GM12892 (cell line): ENCODE measurements at regions not wholly inside any gene's neighbourhood (a gene's known extent, or its start where the extent isn't known, plus 50 kb on each side); places are given as distances from the start of the nearest gene placed in this dataset.

Experiments
- DNase-seq: peaks from one replicate; pipeline ENCODE4 v3.0.0; 2011; ENCODE audit not compliant: insufficient read length
- FAIRE-seq: peaks from 2 replicates; lab custom pipeline; 2011; peaks lifted over from hg19 to GRCh38; lab: Jason Lieb, UNC
- POLR2A ChIP-seq: IDR thresholded peaks from 2 replicates; pipeline ENCODE4 v1.6.1; 2011; ENCODE audit warnings: low read depth, low read length, control low read depth
- POLR2AphosphoS5 ChIP-seq: IDR thresholded peaks from 2 replicates; pipeline ENCODE4 v1.6.1; 2011; ENCODE audit warnings: low read depth, low read length, control low read depth
- TAF1 ChIP-seq: IDR thresholded peaks from 2 replicates; pipeline ENCODE4 v1.6.1; 2011; ENCODE audit warnings: low read depth, mild to moderate bottlenecking, control low read depth, low read length, borderline replicate concordance

DNA sequence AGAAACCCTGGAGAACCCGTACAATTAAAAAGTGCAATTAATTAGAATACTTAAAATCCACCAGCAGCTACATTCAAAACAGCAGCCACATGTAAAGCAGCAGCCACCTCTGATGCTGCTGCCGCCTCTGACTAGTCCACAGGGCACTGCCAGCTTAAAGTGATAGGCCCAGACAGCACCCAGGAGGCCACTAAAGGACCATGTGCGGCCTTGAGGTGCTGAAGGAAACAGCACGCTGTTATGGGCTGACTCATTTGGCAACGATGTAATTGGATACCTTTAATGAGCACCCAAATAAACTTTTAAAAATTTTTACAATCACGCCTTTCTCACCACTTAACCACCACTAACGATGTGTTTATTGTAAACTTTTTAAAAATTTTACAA is 209.3 kb upstream of the NCKAP5 start:
- FAIRE-seq: no peak
- no peak for DNase-seq
- no peak for TF ChIP-seq POLR2AphosphoS5
- no peak for TF ChIP-seq TAF1
- TF ChIP-seq POLR2A: no peak

GRCh38 chr2:133780099-133780996 is 212.1 kb upstream of the NCKAP5 start:
- FAIRE-seq: peak; percentile 70
- no peak for TF ChIP-seq TAF1
- TF ChIP-seq POLR2A: no peak
- no peak for TF ChIP-seq POLR2AphosphoS5
- DNase-seq: no peak

- TF ChIP-seq POLR2A (no peak), POLR2AphosphoS5 (no peak), TAF1 (no peak)
- DNase-seq: no peak
- FAIRE-seq: peak; percentile 9
These were observed 212.8 kb upstream of the NCKAP5 start for GRCh38 chr2:133780997-133781513.

DNA sequence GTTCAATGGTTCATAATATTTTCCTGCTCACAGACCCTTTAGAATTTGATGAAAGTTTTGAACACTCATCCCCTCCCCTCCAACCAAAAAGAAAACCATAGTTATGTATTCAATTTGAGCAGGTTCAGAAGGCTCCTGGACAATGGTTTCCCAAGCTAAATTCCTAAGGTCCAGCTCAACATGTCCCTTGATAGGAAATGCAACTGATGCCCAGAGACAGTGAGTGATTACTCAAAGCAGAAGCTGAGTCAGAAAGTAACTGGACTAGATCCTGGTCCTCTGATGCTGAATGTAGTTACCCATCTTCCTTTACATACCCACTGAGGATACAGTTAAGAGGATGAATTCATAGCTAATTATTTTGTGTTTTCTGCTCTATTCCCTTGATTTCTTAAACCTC is 218.9 kb upstream of the NCKAP5 start:
- TF ChIP-seq POLR2A (no peak), POLR2AphosphoS5 (no peak), TAF1 (no peak)
- DNase-seq (no peak), FAIRE-seq (no peak)

DNA sequence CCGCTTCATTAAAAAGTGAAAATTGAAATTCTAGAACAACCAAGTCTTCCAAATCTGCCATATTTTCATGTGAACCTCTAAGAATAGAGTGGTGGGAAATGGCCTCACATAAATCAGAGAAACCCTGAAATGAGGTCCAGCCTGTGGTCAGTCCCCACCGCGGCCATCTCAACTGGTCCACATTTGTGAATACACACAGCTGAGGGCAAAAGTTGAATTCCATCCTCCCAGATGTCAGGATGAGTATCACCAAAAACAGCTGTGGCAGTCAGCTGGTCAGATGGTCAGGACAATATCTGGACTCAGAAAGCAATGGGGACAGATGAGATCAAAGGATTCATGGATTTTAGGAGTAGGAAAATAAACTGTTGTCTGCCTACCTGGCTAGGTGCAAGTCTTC is 219.4 kb upstream of the NCKAP5 start:
- no peak for TF ChIP-seq POLR2A
- no peak for TF ChIP-seq POLR2AphosphoS5
- no peak for TF ChIP-seq TAF1
- DNase-seq: no peak
- no peak for FAIRE-seq

DNA sequence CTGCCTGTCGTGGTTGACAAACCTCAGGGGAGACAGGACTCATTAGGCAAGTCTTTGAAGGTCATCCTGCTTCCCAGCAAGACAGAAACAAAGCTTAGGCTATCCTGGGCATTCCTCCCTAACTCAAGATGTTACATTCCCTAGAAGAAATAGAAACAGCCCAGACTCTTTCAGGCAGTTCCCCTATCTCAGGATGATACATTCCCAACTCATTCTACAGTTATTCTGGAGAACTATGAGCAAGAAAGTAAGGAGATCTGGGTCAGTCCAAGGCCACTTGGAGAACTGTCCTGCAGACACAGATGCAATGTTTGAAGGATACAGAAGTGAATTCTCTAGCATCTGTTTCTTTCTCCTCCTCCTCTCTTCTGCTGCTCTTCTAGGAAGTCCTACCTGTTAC is 220.1 kb upstream of the NCKAP5 start:
- TF ChIP-seq POLR2A: no peak
- DNase-seq: no peak

GRCh38 chr2:133789743-133790142 is 221.5 kb upstream of the NCKAP5 start:
- DNase-seq (no peak), FAIRE-seq (no peak)
- TF ChIP-seq POLR2A: no peak
- TF ChIP-seq TAF1: no peak
- no peak for TF ChIP-seq POLR2AphosphoS5

More for the DNA sequence above, 220.1 kb upstream of the NCKAP5 start:
- FAIRE-seq: no peak

DNA sequence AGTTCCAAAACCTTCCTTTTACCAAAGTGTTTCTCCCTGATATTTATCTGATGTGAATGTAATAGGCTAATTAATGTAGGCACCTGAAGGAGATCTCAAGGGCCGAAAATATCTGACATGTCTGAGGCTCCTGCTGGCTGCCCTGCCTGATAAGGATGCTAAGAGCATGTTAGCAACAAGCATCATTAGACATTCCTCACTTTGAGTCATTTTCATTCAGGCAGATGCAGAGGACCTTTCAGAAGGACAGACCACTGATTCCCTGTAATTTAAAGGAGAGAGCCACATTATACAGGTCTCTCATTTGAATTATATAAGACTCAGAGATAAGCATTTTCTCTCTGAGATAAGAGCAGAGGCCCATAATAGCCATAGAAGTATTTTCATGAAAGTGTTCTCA is 222.4 kb upstream of the NCKAP5 start:
- DNase-seq (no peak), FAIRE-seq (no peak)
- TF ChIP-seq POLR2A: no peak
- TF ChIP-seq TAF1: no peak
- no peak for TF ChIP-seq POLR2AphosphoS5

GRCh38 chr2:133791191-133791590 is 222.9 kb upstream of the NCKAP5 start:
- FAIRE-seq (no peak), DNase-seq (no peak)
- no peak for TF ChIP-seq POLR2AphosphoS5
- no peak for TF ChIP-seq POLR2A
- no peak for TF ChIP-seq TAF1

- no peak for TF ChIP-seq POLR2AphosphoS5
- no peak for TF ChIP-seq POLR2A
- TF ChIP-seq TAF1: no peak
- no peak for FAIRE-seq
- no peak for DNase-seq
These were observed 224.0 kb upstream of the NCKAP5 start for GRCh38 chr2:133792223-133792622.

- DNase-seq (no peak), FAIRE-seq (no peak)
- TF ChIP-seq POLR2A (no peak), POLR2AphosphoS5 (no peak), TAF1 (no peak)
These were observed 225.9 kb upstream of the NCKAP5 start for GRCh38 chr2:133794114-133794513.

DNA sequence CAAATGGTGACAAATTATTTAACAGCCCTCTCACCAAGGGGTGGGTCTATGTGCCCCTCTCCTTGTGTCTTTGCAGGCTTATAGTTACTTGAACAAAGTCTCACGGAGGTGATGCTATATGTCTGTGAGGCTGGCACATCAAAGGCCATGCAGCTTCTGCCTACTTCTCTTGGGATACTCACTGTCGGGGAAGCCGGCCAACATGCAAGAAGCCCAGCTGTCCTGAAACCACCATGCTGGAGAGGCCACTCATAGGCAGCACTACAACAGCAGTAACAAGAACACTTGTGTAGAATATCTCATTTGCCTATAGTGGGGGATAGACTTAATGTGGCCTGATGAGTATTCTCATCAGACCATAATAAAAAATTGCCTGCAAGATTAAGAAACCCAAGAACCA is 233.7 kb upstream of the NCKAP5 start:
- DNase-seq (no peak), FAIRE-seq (no peak)
- no peak for TF ChIP-seq POLR2AphosphoS5
- no peak for TF ChIP-seq TAF1
- no peak for TF ChIP-seq POLR2A

DNA sequence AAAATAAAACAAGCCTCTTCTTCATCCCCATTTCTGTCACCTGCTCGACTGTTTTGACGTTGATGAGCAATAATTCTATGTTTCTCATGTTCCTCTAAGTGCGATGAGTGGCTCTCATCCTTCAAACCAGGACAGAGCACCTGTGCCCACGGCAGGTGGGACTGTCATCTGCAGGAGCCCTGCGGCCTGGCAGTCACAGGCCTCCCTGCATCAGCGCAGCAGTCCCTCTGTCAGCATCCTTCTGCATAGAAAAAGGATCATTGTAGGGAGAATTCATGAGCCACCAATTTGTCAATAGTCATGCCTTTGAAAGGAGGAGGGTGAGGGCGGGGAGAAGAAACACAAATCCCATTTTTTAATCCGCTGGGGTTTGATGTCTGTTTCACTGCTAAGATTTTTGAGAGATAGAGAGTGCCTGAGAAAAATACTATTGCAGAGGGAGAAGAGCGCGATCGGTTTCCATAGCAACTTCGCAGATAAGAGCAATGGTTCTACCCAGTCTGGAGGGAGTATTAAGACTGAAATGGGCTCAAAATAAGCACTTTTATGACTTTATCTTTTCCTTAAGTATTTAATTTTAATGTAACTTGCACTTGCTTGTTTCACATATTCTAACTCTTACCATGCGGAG is 234.3 kb upstream of the NCKAP5 start:
- FAIRE-seq: no peak
- no peak for DNase-seq
- no peak for TF ChIP-seq TAF1
- no peak for TF ChIP-seq POLR2AphosphoS5
- TF ChIP-seq POLR2A: no peak
